Karpas-422 (cell line): ENCODE measurements at regions not wholly inside any gene's neighbourhood (a gene's known extent, or its start where the extent isn't known, plus 50 kb on each side); places are given as distances from the start of the nearest gene placed in this dataset.
"Not testable (repeated sequence)": the region's sequence is repeated elsewhere in the genome, so short reads cannot be mapped to it uniquely, and the experiment has no call there.

Experiments
- DNase-seq: peaks from one replicate; pipeline ENCODE4 v3.0.0-alpha.2; 2015
- H2AFZ ChIP-seq: fragments of 200-600 bp; sonication (generic); 2 replicates; pipeline ENCODE4 v1.6.1; 2014; ENCODE audit warnings: antibody characterized with exemption, low read length, mixed read lengths
- H3K27ac ChIP-seq: fragments of 200-600 bp; sonication (generic); 2 replicates; pipeline ENCODE4 v1.5.1; 2014; ENCODE audit warnings: mild to moderate bottlenecking, low read length, moderate library complexity
- H3K27me3 ChIP-seq: fragments of 200-600 bp; sonication (generic); 2 replicates; pipeline ENCODE4 v1.6.1; 2014; ENCODE audit warnings: low read length, mixed read lengths
- H3K36me3 ChIP-seq: fragments of 200-600 bp; sonication (generic); 2 replicates; pipeline ENCODE4 v1.6.1; 2014; ENCODE audit warnings: low read length, mixed read lengths; ENCODE audit not compliant: insufficient read depth
- H3K4me1 ChIP-seq: fragments of 200-600 bp; sonication (generic); 2 replicates; pipeline ENCODE4 v1.6.1; 2014; ENCODE audit warnings: mild to moderate bottlenecking, low read length, mixed read lengths
- H3K4me2 ChIP-seq: fragments of 200-600 bp; sonication (generic); 2 replicates; pipeline ENCODE4 v1.6.1; 2014; ENCODE audit warnings: low read length, low read depth, mild to moderate bottlenecking; ENCODE audit not compliant: poor library complexity, severe bottlenecking
- H3K4me3 ChIP-seq: fragments of 200-600 bp; sonication (generic); 2 replicates; pipeline ENCODE4 v1.5.1; 2014; ENCODE audit warnings: mild to moderate bottlenecking, antibody characterized with exemption, low read length, mixed read lengths
- H3K79me2 ChIP-seq: fragments of 200-600 bp; sonication (generic); 2 replicates; pipeline ENCODE4 v1.6.1; 2014; ENCODE audit warnings: mild to moderate bottlenecking, low read length, mixed read lengths
- H3K9ac ChIP-seq: fragments of 200-600 bp; sonication (generic); 2 replicates; pipeline ENCODE4 v1.6.0; 2014; ENCODE audit warnings: low read length
- H3K9me2 ChIP-seq: fragments of 200-600 bp; sonication (generic), shearing (Covaris generic); replicated peaks from 2 replicates; pipeline ENCODE4 v1.6.0; 2014; ENCODE audit warnings: mild to moderate bottlenecking, low read length, moderate library complexity; ENCODE audit not compliant: insufficient read depth
- H3K9me3 ChIP-seq: fragments of 300-700, 200-600 bp; sonication (generic); 2 replicates; pipeline ENCODE4 v1.6.1; 2014; ENCODE audit warnings: low read length, mixed read lengths
- H4K20me1 ChIP-seq: fragments of 200-600 bp; sonication (generic); 2 replicates; pipeline ENCODE4 v1.6.1; 2014; ENCODE audit warnings: mild to moderate bottlenecking, antibody characterized with exemption, low read length, low read depth; ENCODE audit not compliant: insufficient read depth

DNA sequence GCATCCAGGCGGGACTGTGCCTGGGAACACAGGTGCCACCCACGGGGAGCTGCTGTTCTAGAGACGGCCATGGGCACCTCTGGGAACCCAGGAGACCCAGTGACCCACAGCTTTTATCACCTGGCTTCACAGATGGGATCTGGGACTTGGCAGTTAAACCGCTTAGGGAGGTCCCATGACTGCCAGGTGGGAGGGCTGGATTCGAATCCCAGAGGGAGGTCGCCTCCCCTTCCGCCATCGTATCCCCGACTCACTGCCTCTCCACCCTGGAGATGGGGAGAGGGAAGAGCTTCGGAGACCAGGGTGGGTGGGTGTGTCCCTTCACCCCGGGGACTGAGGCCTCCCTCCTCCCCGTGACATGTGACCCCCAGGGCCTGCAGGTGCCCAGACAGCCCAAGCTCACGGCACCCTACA, 169.4 kb downstream of the RTP5 start:
- H3K79me2 ChIP-seq: no peaks in the 10 kb centered on the region

GRCh38 chr2:242040303-242040655, 170.8 kb downstream of the RTP5 start:
- H3K9ac ChIP-seq: no peak overlapping the region
- no peaks in the 10 kb centered on the region for H3K36me3 ChIP-seq
- H3K79me2 ChIP-seq: no peaks in the 10 kb centered on the region
- no peak overlapping the region for H3K27ac ChIP-seq
- H3K27me3 ChIP-seq: no peaks in the 10 kb centered on the region
- DNase-seq: no peak
- H3K4me1 ChIP-seq: no peaks in the 10 kb centered on the region
- H3K9me2 ChIP-seq: no peaks in the 10 kb centered on the region
- H2AFZ ChIP-seq: no peak overlapping the region
- no peaks in the 10 kb centered on the region for H3K9me3 ChIP-seq
- no peak overlapping the region for H3K4me2 ChIP-seq
- H3K4me3 ChIP-seq: no peak overlapping the region
- no peaks in the 10 kb centered on the region for H4K20me1 ChIP-seq

More for the DNA sequence above, 169.4 kb downstream of the RTP5 start:
- no peak for DNase-seq
- H3K27me3 ChIP-seq: no peaks in the 10 kb centered on the region
- no peak overlapping the region for H2AFZ ChIP-seq
- no peak overlapping the region for H3K27ac ChIP-seq
- no peaks in the 10 kb centered on the region for H3K4me1 ChIP-seq
- no peak overlapping the region for H3K4me3 ChIP-seq
- no peak overlapping the region for H3K4me2 ChIP-seq
- no peaks in the 10 kb centered on the region for H3K36me3 ChIP-seq
- H4K20me1 ChIP-seq: no peaks in the 10 kb centered on the region
- no peaks in the 10 kb centered on the region for H3K9me3 ChIP-seq
- H3K9me2 ChIP-seq: no peaks in the 10 kb centered on the region
- no peak overlapping the region for H3K9ac ChIP-seq

GRCh38 chr2:242040681-242041080, 171.2 kb downstream of the RTP5 start:
- no peaks in the 10 kb centered on the region for H4K20me1 ChIP-seq
- no peak overlapping the region for H3K9ac ChIP-seq
- H3K36me3 ChIP-seq: no peaks in the 10 kb centered on the region
- H3K79me2 ChIP-seq: no peaks in the 10 kb centered on the region
- no peaks in the 10 kb centered on the region for H3K9me3 ChIP-seq
- H3K27me3 ChIP-seq: no peaks in the 10 kb centered on the region
- no peaks in the 10 kb centered on the region for H3K9me2 ChIP-seq
- H3K4me2 ChIP-seq: no peak overlapping the region
- no peak overlapping the region for H2AFZ ChIP-seq
- no peak for DNase-seq
- H3K4me3 ChIP-seq: no peak overlapping the region
- no peaks in the 10 kb centered on the region for H3K4me1 ChIP-seq
- H3K27ac ChIP-seq: no peak overlapping the region

DNA sequence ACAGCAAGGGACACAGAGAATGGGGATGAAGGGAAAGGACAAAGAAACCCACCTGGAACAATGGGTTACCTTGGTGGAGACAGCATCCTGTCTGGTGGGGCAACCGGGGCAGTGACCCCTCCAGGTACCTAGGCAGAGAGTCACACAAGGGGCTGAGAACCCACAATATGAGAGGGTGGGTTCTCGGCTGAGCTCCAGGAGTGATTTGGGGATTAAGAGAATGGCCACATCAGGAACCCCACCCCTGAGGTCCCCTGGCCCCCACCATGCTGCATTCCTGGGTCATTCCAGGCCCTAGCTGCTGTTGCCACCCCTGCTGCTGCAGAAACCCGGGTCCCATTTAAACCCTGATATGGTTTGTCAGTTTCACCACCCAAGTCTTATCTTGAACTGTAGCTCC, 172.3 kb downstream of the RTP5 start:
- no peak overlapping the region for H3K4me3 ChIP-seq
- no peaks in the 10 kb centered on the region for H3K9me3 ChIP-seq
- no peaks in the 10 kb centered on the region for H3K79me2 ChIP-seq
- H3K9me2 ChIP-seq: no peaks in the 10 kb centered on the region
- no peak for DNase-seq
- H2AFZ ChIP-seq: no peak overlapping the region
- no peak overlapping the region for H3K4me2 ChIP-seq
- H3K9ac ChIP-seq: no peak overlapping the region
- no peaks in the 10 kb centered on the region for H3K4me1 ChIP-seq
- no peaks in the 10 kb centered on the region for H3K27me3 ChIP-seq
- H3K27ac ChIP-seq: no peak overlapping the region
- no peaks in the 10 kb centered on the region for H4K20me1 ChIP-seq
- H3K36me3 ChIP-seq: no peaks in the 10 kb centered on the region

DNA sequence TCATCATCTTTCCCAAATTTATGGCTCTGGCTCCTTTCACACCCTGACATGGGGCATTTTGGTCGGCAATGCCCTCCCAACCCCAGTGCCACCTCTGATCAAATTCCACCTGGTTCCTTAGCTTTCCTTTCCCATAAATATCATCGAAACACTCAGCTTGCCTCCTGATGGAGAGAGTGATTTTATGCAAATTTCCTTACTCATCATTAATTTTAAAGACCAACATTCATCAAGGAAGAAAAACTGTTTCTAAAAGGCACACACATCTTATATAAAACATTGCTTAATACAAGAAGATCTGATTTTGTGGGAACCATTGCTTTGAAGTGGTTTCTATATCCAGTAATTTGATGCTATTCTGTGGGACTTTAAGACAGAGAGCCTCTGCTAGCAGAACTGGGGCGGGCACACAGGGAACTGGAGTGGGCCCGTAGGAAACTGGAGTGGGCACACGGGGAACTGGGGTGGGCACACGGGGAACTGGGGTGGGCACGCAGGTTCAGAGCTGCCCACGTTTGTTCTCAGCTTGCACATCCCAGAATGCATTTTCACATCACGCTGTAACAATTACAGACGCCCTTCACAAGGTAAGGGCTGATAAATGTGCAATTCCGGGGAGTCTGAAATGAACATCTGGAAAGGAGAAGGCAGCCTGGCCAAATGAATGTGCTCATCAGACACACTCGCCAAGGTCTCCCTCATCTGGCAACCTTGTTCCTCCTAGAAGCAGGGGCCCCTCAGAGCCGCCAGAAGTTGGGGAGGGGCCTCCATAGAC, 174.2 kb downstream of the RTP5 start:
- DNase-seq: no peak
- no peak overlapping the region for H3K4me2 ChIP-seq
- no peaks in the 10 kb centered on the region for H3K27me3 ChIP-seq
- H3K36me3 ChIP-seq: no peaks in the 10 kb centered on the region
- H2AFZ ChIP-seq: no peak overlapping the region
- H3K27ac ChIP-seq: no peak overlapping the region
- no peaks in the 10 kb centered on the region for H3K9me2 ChIP-seq
- no peaks in the 10 kb centered on the region for H4K20me1 ChIP-seq
- no peaks in the 10 kb centered on the region for H3K9me3 ChIP-seq
- H3K4me1 ChIP-seq: no peaks in the 10 kb centered on the region
- H3K4me3 ChIP-seq: no peak overlapping the region
- H3K79me2 ChIP-seq: no peaks in the 10 kb centered on the region
- H3K9ac ChIP-seq: no peak overlapping the region

GRCh38 chr2:242044313-242044590, 174.7 kb downstream of the RTP5 start:
- no peak overlapping the region for H3K27ac ChIP-seq
- no peaks in the 10 kb centered on the region for H3K27me3 ChIP-seq
- H3K4me3 ChIP-seq: no peak overlapping the region
- no peaks in the 10 kb centered on the region for H3K9me2 ChIP-seq
- H3K9ac ChIP-seq: no peak overlapping the region
- no peaks in the 10 kb centered on the region for H3K4me1 ChIP-seq
- H3K4me2 ChIP-seq: no peak overlapping the region
- no peak for DNase-seq
- H2AFZ ChIP-seq: no peak overlapping the region
- H3K36me3 ChIP-seq: no peaks in the 10 kb centered on the region
- no peaks in the 10 kb centered on the region for H4K20me1 ChIP-seq
- no peaks in the 10 kb centered on the region for H3K79me2 ChIP-seq
- no peaks in the 10 kb centered on the region for H3K9me3 ChIP-seq

DNA sequence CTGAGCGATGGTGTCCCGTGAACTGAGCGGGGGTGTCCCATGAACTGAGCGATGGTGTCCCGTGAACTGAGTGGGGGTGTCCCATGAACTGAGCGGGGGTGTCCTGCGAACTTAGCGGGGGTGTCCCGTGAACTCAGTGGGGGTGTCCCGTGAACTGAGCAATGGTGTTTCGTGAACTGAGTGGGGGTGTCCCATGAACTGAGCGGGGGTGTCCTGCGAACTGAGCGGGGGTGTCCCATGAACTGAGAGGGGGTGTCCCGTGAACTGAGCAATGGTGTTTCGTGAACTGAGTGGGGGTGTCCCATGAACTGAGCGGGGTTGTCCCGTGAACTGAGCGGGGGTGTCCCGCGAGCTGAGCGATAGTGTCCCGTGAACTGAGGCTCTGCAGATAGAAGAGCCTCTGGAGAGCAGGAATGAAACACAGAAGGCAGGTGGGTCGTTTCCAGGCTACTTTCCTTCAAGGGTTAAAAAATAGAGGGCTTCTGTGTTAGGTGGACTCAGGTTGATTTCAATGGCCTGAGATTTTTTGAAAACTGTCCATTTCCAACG, 176.1 kb downstream of the RTP5 start:
- H3K4me2 ChIP-seq, DNase-seq, H4K20me1 ChIP-seq, H3K4me3 ChIP-seq, H3K9me2 ChIP-seq, H3K79me2 ChIP-seq, H3K9me3 ChIP-seq, H3K27me3 ChIP-seq, H3K4me1 ChIP-seq, H3K27ac ChIP-seq, H3K9ac ChIP-seq, H2AFZ ChIP-seq, H3K36me3 ChIP-seq: not testable (repeated sequence)

GRCh38 chr2:242046206-242046826, 176.8 kb downstream of the RTP5 start:
- H3K27ac ChIP-seq: no peak overlapping the region

More at GRCh38 chr2:242046206-242046826, 176.8 kb downstream of the RTP5 start:
- no peak overlapping the region for H2AFZ ChIP-seq
- H3K27me3 ChIP-seq: no peaks in the 10 kb centered on the region
- no peaks in the 10 kb centered on the region for H4K20me1 ChIP-seq
- no peaks in the 10 kb centered on the region for H3K79me2 ChIP-seq
- H3K9ac ChIP-seq: no peak overlapping the region
- H3K4me3 ChIP-seq: no peak overlapping the region
- no peak overlapping the region for H3K4me2 ChIP-seq
- H3K9me3 ChIP-seq: no peaks in the 10 kb centered on the region
- H3K4me1 ChIP-seq: no peaks in the 10 kb centered on the region
- no peaks in the 10 kb centered on the region for H3K9me2 ChIP-seq
- no peaks in the 10 kb centered on the region for H3K36me3 ChIP-seq
- DNase-seq: no peak
